H9 (cell line): ENCODE measurements at regions not wholly inside any gene's neighbourhood (a gene's known extent, or its start where the extent isn't known, plus 50 kb on each side); places are given as distances from the start of the nearest gene placed in this dataset.

ENCODE experiments used
- DNase-seq: peaks from one replicate; pipeline ENCODE4 v3.0.0-alpha.2; 2017
- H2AFZ ChIP-seq: one replicate; pipeline ENCODE4 v1.6.1; 2013; ENCODE audit warnings: mild to moderate bottlenecking, low read length, control low read depth, moderate library complexity
- H2AK5ac ChIP-seq: 2 replicates; pipeline ENCODE4 v1.6.1; 2013; ENCODE audit warnings: low read length, control low read depth, mixed read lengths; ENCODE audit not compliant: insufficient read length
- H2BK120ac ChIP-seq: one replicate; pipeline ENCODE4 v1.6.1; 2013; ENCODE audit warnings: low read depth, mild to moderate bottlenecking, low read length, control low read depth, inconsistent platforms; ENCODE audit not compliant: poor library complexity, severe bottlenecking
- H2BK12ac ChIP-seq: 2 replicates; pipeline ENCODE4 v1.6.1; 2013; ENCODE audit warnings: low read length, control low read depth, mixed read lengths, low read depth; ENCODE audit not compliant: insufficient read length
- H2BK15ac ChIP-seq: 2 replicates; pipeline ENCODE4 v1.6.1; 2013; ENCODE audit warnings: low read depth, low read length, control low read depth
- H2BK20ac ChIP-seq: one replicate; pipeline ENCODE4 v1.6.1; 2013; ENCODE audit warnings: low read depth, mild to moderate bottlenecking, low read length, control low read depth, inconsistent platforms; ENCODE audit not compliant: poor library complexity, severe bottlenecking
- H2BK5ac ChIP-seq: 2 replicates; pipeline ENCODE4 v1.6.1; 2013; ENCODE audit warnings: low read length, control low read depth, mixed read lengths; ENCODE audit not compliant: insufficient read length
- H3K14ac ChIP-seq: 2 replicates; pipeline ENCODE4 v1.6.1; 2013; ENCODE audit warnings: low read length, control low read depth; ENCODE audit not compliant: insufficient read depth
- H3K18ac ChIP-seq: 2 replicates; pipeline ENCODE4 v1.6.1; 2013; ENCODE audit warnings: low read depth, mild to moderate bottlenecking, mixed read lengths, low read length, control low read depth; ENCODE audit not compliant: insufficient read length
- H3K23ac ChIP-seq: 2 replicates; pipeline ENCODE4 v1.6.1; 2013; ENCODE audit warnings: low read length, control low read depth, mixed read lengths, low read depth; ENCODE audit not compliant: insufficient read length
- H3K23me2 ChIP-seq: 2 replicates; pipeline ENCODE4 v1.6.1; 2013; ENCODE audit warnings: low read depth, mild to moderate bottlenecking, mixed read lengths, low read length, control low read depth; ENCODE audit not compliant: insufficient read length, poor library complexity, severe bottlenecking
- H3K27ac ChIP-seq: 2 replicates; pipeline ENCODE4 v1.5.1; 2013; ENCODE audit warnings: low read length, control low read depth, mixed read lengths, low read depth; ENCODE audit not compliant: insufficient read length
- H3K27me3 ChIP-seq: 2 replicates; pipeline ENCODE4 v1.6.1; 2013; ENCODE audit warnings: low read length, control low read depth, inconsistent platforms; ENCODE audit not compliant: insufficient read depth
- H3K4ac ChIP-seq: 2 replicates; pipeline ENCODE4 v1.6.1; 2013; ENCODE audit warnings: low read depth, mild to moderate bottlenecking, control low read depth, inconsistent platforms, low read length, moderate library complexity
- H3K4me1 ChIP-seq: 2 replicates; pipeline ENCODE4 v1.6.1; 2013; ENCODE audit warnings: low read length, control low read depth, inconsistent platforms; ENCODE audit not compliant: insufficient read depth
- H3K4me2 ChIP-seq: 2 replicates; pipeline ENCODE4 v1.6.1; 2013; ENCODE audit warnings: low read length, control low read depth, mixed read lengths; ENCODE audit not compliant: insufficient read length, insufficient read depth
- H3K56ac ChIP-seq: 2 replicates; pipeline ENCODE4 v1.6.1; 2013; ENCODE audit warnings: low read depth, mild to moderate bottlenecking, mixed read lengths, low read length, control low read depth; ENCODE audit not compliant: insufficient read length
- H3K79me1 ChIP-seq: 2 replicates; pipeline ENCODE4 v1.6.1; 2013; ENCODE audit warnings: low read depth, mild to moderate bottlenecking, moderate library complexity, low read length, control low read depth, inconsistent platforms; ENCODE audit not compliant: insufficient read depth, poor library complexity, severe bottlenecking
- H3K79me2 ChIP-seq: 2 replicates; pipeline ENCODE4 v1.6.1; 2013; ENCODE audit warnings: low read length, control low read depth, inconsistent platforms; ENCODE audit not compliant: insufficient read depth
- H3K9ac ChIP-seq: 2 replicates; pipeline ENCODE4 v1.6.1; 2013; ENCODE audit warnings: low read length, control low read depth, mixed read lengths; ENCODE audit not compliant: insufficient read length; ENCODE audit errors: extremely low read depth
- H3K9me3 ChIP-seq: one replicate; pipeline ENCODE4 v1.6.1; 2013; ENCODE audit warnings: low read depth, low read length, inconsistent platforms; ENCODE audit not compliant: control insufficient read depth
- H3T11ph ChIP-seq: one replicate; pipeline ENCODE4 v1.6.1; 2013; ENCODE audit warnings: mild to moderate bottlenecking, low read length, control low read depth, inconsistent platforms
- H4K20me1 ChIP-seq: one replicate; pipeline ENCODE4 v1.6.1; 2013; ENCODE audit not compliant: control insufficient read depth, insufficient read length, insufficient read depth
- H4K5ac ChIP-seq: 2 replicates; pipeline ENCODE4 v1.6.1; 2013; ENCODE audit warnings: low read depth, mild to moderate bottlenecking, mixed read lengths, low read length, control low read depth; ENCODE audit not compliant: insufficient read length
- H4K8ac ChIP-seq: replicated peaks from 2 replicates; pipeline ENCODE4 v1.6.1; 2013; ENCODE audit warnings: low read length, control low read depth, mixed read lengths, low read depth; ENCODE audit not compliant: insufficient read length
- H4K91ac ChIP-seq: 2 replicates; pipeline ENCODE4 v1.6.1; 2013; ENCODE audit warnings: low read depth, mild to moderate bottlenecking, moderate library complexity, mixed read lengths, low read length, control low read depth; ENCODE audit not compliant: insufficient read length
- H3K27ac Mint-ChIP-seq, 3 experiments: 2 replicates in 2 of 3; 3 replicates in 1 of 3; pipeline ENCODE4 v1.8.0; 2020 to 2021; ENCODE audit warnings: mixed read lengths in 3 of 3, mild to moderate bottlenecking in 1 of 3, moderate library complexity in 1 of 3
- H3K27me3 Mint-ChIP-seq: 2 replicates; pipeline ENCODE4 v1.8.0; 2021; ENCODE audit warnings: low read depth, mild to moderate bottlenecking, moderate library complexity, mixed read lengths
- H3K36me3 Mint-ChIP-seq, 3 experiments: 2 replicates in 2 of 3; 3 replicates in 1 of 3; pipeline ENCODE4 v1.8.0; 2020 to 2021; ENCODE audit warnings: low read depth in 3 of 3, mixed read lengths in 3 of 3; ENCODE audit not compliant: insufficient read depth in 1 of 3
- H3K4me1 Mint-ChIP-seq, 2 experiments: 2 replicates each; pipeline ENCODE4 v1.8.0; 2020; ENCODE audit warnings: mixed read lengths in 2 of 2
- H3K4me3 Mint-ChIP-seq, 2 experiments: 2 replicates in 1 of 2; 3 replicates in 1 of 2; pipeline ENCODE4 v1.8.0; 2020 to 2021; ENCODE audit warnings: mild to moderate bottlenecking in 2 of 2, mixed read lengths in 2 of 2, moderate library complexity in 1 of 2
- H3K9me3 Mint-ChIP-seq, 2 experiments: 2 replicates in 1 of 2; 3 replicates in 1 of 2; pipeline ENCODE4 v1.8.0; 2020; ENCODE audit warnings: mild to moderate bottlenecking in 2 of 2, mixed read lengths in 2 of 2, moderate library complexity in 1 of 2
- WGBS: extraction: QIAGEN DNeasy Blood & Tissue Kit; methylation state at CpG from one replicate; pipeline ENCODE4 v1.1.7; 2013; ENCODE audit warnings: missing lambda C conversion rate, low lambda C conversion rate, mixed read lengths; ENCODE audit not compliant: insufficient read length; ENCODE audit errors: extremely low coverage; 5-methylcytosine and 5-hydroxymethylcytosine counted together
- TF ChIP-seq, protein P1 (sequence below): fragments of 200-600 bp; sonication (generic); conservative IDR thresholded peaks from 3 replicates; pipeline ENCODE4 v1.8.0; 2021; ENCODE audit warnings: antibody characterized with exemption, mild to moderate bottlenecking

DNA sequence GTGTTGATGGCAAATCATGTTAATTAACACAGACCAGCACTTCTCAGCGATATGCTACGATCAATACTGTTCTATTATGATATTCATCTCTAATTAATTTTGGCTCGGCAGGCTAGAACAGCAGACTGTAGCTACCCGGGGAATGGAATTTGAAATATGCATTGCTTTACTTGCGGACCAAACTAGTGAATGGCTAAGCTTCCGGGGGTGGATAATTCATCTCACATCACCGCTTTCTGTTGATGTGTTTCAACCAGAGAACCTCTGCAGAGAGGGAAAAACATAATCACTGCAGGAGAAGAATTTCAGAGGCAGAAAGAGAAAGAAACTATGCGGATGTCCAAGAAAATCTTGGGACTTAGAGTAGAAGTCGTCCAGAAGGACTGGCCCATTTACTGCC lies 490.9 kb downstream of the STK39 start:
- no peaks in the 10 kb centered on the region for H3K79me1 ChIP-seq
- H4K91ac ChIP-seq: no peak overlapping the region
- TF ChIP-seq, protein P1, sequence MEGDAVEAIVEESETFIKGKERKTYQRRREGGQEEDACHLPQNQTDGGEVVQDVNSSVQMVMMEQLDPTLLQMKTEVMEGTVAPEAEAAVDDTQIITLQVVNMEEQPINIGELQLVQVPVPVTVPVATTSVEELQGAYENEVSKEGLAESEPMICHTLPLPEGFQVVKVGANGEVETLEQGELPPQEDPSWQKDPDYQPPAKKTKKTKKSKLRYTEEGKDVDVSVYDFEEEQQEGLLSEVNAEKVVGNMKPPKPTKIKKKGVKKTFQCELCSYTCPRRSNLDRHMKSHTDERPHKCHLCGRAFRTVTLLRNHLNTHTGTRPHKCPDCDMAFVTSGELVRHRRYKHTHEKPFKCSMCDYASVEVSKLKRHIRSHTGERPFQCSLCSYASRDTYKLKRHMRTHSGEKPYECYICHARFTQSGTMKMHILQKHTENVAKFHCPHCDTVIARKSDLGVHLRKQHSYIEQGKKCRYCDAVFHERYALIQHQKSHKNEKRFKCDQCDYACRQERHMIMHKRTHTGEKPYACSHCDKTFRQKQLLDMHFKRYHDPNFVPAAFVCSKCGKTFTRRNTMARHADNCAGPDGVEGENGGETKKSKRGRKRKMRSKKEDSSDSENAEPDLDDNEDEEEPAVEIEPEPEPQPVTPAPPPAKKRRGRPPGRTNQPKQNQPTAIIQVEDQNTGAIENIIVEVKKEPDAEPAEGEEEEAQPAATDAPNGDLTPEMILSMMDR: no peak
- no peak overlapping the region for H2AFZ ChIP-seq
- H4K5ac ChIP-seq: peak overlapping the region; percentile 82
- no peaks in the 10 kb centered on the region for H4K20me1 ChIP-seq
- no peak for DNase-seq
- H2BK20ac ChIP-seq: no peak overlapping the region
- peak overlapping the region; percentile 99 for H2BK12ac ChIP-seq
- no peak overlapping the region for H3K23ac ChIP-seq
- H3K27ac ChIP-seq: peak overlapping the region; percentile 80
- no peak overlapping the region for H3K4ac ChIP-seq
- no peak overlapping the region for H2BK15ac ChIP-seq
- no peak overlapping the region for H3K9ac ChIP-seq
- Mint-ChIP-seq H3K4me1 (peaks cover 66 to 69% of the 10 kb centered on the region in 2 experiments), H3K4me3 (no peak overlapping the region), H3K36me3 (no peaks in the 10 kb centered on the region; a peak in 1 of 7 replicates), H3K9me3 (no peaks in the 10 kb centered on the region), H3K27ac (peak overlapping the region; percentile 27 to 83 (median 67); a peak in 5 of 7 replicates), H3K27me3 (no peaks in the 10 kb centered on the region)
- H3K4me1 ChIP-seq: peaks cover 37% of the 10 kb centered on the region
- H3K18ac ChIP-seq: peak overlapping the region; percentile 62
- no peaks in the 10 kb centered on the region for H3K23me2 ChIP-seq
- no peak overlapping the region for H3K56ac ChIP-seq
- H3K4me2 ChIP-seq: peak overlapping the region; percentile 49
- no peak overlapping the region for H3K14ac ChIP-seq
- H4K8ac ChIP-seq: no peak overlapping the region
- no peaks in the 10 kb centered on the region for H3K79me2 ChIP-seq
- H3K27me3 ChIP-seq: no peaks in the 10 kb centered on the region
- H3T11ph ChIP-seq: no peak overlapping the region
- no peaks in the 10 kb centered on the region for H3K9me3 ChIP-seq
- H2BK120ac ChIP-seq: no peak overlapping the region
- WGBS: no CpG with 5 or more reads among the region's 9 CpGs
- H2BK5ac ChIP-seq: peak overlapping the region; percentile 81
- peak overlapping the region; percentile 98 for H2AK5ac ChIP-seq
